ENCODE measurements at regions not wholly inside any gene's neighbourhood (a gene's known extent, or its start where the extent isn't known, plus 50 kb on each side); places are given as distances from the start of the nearest gene placed in this dataset.

DNA sequence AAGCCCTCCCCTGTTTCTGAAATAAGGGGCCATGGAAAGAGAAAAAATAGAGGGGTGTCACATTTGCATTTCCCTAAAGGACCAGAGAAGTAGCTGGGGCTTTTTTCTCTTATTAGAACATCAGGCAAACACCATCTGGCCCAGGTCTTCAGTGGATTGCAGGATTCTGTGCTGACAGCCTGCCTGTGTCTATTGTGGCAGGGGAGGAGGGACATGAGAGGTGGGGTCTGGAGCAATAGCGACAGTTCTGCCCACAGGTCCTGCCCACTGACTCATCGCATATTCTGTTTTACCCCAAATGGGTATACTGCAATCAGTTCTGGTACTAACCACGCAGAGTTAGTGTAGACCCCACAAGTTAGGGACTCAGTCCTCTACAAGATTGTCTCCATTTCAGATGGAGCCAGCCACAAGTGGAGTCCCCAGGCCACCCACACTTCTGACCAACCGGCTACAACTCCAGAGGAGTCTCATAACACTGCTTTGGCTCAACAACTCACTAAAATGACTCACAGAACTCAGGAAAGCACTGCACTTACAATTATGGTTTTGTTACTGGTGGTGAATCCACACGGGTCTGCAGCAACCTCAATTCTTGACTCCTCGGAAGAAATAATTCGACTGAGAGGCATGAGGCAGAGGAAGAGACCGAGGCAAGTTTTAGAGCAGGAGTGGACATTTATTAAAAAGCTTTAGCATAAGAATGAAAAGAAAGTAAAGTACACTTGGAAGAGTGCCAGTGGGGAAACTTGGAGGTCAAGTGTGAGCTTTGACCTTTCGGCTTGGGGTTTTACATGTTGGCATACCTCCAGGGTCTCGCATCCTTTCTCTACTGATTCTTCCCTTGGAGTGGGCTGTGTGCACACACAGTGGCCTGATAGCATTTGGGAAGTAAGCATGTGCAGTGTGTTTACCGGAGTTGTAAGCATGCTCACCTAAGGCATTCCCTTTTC, 146.4 kb upstream of the SPATS2L start:
- no peak overlapping the region for H3K4me3 ChIP-seq (ENCODE audit: low read depth, low read length)
- no peak for DNase-seq (ENCODE audit: low read depth)

DNA sequence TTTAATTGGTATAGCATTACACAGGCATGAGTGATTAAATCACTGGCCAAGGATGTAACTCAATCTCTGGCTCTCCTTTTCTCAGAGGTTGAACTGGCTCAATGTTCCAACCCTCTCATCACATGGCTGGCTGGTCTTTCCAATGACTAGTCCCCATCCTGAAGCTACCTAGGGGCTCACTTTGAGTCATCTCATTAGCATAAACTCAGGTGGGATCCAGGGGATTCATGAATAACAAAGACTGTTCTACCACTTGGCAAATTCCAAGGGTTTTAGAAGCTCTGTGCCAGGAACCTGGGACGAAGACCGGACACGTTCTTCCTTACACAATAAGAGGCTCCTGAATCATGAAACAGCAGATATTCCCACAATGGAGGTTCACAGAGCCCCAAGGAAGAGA, 145.0 kb upstream of the SPATS2L start:
- no peak for DNase-seq (ENCODE audit: low read depth)

DNA sequence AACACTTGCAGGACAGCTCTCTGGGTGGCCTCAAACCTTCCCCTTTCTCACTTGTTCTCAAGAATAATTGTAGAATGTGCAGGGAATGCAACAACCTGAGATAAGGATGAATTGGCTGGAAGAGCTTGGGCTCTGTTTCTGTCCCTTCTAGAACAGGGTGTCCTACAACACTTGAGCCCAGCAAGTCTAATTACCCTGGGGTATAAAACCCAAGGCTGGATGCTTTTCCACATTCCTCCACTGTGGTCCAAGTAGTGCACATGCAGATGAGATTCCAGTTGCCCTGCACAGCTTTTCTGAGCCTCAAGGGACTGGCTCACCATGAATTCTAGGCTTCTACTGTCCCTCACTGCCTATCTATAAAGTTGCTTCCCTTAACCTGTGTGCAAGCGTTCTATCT, 140.8 kb upstream of the SPATS2L start:
- no peak overlapping the region for H3K4me3 ChIP-seq (ENCODE audit: low read depth, low read length)

More for the DNA sequence above, 145.0 kb upstream of the SPATS2L start:
- no peak overlapping the region for H3K4me3 ChIP-seq (ENCODE audit: low read depth, low read length)

DNA sequence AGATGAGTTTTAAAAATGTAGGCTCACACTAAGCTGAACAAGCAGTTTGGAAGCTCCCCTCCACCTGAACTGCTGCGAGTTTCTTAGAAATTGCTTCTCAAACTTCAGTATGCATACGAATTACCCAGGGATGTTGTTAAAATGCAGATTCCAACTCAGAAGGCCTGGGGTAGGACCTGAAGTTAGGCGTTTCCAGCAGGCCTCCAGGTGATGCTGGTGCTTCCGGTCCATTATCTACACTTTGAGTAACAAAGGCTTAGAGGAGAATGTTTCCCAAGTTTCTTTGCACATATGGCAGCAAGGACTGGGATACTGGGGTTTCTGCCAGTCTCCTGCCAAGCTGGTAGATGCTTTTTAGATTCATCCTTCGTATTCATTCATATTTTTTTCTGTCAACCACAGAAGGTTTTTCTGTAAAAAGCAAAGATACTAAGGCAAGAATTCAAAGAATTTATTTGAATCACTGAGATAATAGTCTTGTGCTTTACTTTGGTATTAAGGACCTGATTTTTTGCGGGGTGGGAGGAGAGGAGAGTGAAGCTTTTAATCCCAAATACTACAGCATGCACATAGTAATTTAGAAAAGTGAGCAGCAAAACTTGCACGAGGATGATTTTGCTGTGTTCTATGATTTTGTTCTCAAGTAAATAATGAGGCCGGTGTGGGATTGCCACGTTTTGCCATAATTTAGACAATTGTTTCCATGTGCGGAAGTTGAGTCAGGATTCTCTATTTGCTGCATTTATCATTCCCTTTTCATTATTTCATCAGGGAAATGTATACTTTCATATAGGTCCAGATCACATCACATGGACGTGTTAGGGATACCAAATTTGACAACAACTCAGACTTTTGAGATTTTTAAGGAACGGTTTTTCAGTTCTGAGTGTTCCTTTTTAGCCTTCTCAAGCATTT, 137.6 kb upstream of the SPATS2L start:
- DNase-seq (ENCODE audit: low read depth), result no peak
- no peak overlapping the region for H3K4me3 ChIP-seq (ENCODE audit: low read depth, low read length)

More for the DNA sequence above, 140.8 kb upstream of the SPATS2L start:
- no peak for DNase-seq (ENCODE audit: low read depth)

DNA sequence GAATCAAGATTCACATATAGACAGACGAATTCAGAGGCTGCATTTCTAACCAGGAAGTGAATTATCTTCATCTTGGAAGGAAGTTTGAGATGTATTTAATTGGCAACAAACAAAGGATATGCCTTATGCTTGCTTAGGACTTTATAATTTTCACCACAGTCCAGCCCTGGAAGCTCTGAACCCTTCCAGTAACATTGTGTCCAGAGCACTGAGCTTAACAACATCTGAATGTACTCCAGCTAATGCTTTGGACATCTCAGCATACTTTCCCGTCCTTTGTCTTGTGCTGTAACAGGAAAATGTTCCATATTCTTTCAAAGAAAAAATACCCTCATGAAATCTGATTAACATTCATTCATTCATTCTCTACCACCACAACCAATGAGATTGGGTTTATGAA, 136.3 kb upstream of the SPATS2L start:
- H3K4me3 ChIP-seq (ENCODE audit: low read depth, low read length), result no peak overlapping the region
- no peak for DNase-seq (ENCODE audit: low read depth)

DNA sequence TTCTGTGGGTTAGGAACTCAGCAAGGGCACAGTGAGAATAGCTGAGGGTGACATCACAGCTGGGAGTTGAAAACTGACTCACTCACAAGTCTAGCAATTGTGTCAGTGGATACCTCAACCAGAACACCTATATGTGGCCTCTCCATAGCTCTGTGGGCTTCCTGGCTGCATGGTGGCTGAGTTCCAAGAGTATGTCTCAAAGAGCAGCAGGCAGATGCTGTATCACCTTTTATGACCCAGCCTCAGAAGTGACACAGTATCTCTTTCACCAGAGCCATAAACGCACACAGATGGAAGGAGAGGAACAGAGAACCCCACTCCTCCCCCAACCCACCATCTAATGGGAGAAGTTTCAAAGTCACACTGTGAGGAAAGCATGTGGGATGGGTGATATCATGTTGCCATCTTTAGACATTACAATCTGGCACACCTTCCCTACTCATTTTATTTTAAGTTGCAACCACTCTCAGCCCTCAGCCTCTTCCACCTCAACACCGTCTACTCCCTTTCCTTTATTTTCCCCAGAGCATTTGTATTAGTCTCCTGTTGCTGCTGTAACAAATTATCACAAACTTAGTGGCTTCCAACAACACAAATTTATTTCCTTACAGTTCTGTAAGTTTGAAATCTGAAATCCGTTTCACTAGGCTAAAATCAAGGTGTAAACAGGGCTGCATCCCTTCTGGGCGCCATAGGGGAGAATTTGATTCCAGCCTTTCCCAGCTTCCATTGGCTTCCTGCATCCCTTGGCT, 134.6 kb upstream of the SPATS2L start:
- H3K4me3 ChIP-seq (ENCODE audit: low read depth, low read length), result no peak overlapping the region
- peak; percentile 98 for DNase-seq (ENCODE audit: low read depth)

DNA sequence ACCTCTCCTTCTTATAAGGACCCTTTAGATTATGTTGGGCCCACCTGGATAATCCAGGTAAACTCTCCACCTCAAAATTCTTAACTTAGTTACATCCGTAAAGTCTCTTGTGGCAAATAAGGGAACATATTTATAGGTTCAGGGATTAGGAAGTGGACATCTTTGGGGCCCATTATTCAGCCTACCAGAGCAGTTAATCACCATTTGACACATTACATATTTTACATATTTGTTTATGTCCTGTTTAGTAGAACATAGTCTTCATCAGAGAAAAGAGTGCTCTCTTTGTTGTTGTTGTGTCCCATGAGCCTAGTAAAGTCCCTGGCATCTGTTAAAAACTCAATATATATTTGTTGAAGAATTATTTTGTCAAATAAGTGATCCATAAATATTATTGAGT, 134.0 kb upstream of the SPATS2L start:
- no peak for DNase-seq (ENCODE audit: low read depth)

DNA sequence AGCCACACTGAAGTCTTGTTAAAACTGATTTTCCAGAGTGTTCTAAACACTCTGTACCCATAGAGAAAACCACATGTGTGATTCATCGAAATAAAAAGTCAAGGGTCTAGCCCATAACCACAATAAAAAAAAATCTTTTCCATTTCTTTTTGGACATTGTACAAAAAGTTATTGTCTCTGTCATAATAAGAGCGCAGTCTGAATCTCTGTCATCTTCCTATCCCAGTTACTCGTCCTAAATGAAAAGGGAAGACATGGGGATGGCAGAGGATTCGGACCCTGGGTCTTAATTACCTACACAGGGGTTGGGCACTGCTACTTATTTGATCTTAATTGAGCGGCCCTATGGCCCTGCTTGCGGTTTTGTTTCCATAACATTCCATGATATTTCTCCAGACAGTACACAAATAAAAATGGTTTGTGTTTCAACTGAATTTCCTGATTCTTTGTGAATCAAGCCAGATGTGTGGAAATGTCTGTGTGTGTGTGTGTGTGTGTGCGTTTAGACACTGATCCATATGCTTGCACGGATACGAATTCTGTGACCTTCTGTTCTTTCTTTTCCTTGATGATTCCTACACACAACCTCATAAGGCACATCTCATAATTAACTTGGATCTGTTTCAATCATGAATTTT, 133.4 kb upstream of the SPATS2L start:
- H3K4me3 ChIP-seq (ENCODE audit: low read depth, low read length), result no peak overlapping the region
- DNase-seq (ENCODE audit: low read depth), result peak; percentile 93

More for the DNA sequence above, 134.0 kb upstream of the SPATS2L start:
- H3K4me3 ChIP-seq (ENCODE audit: low read depth, low read length), result no peak overlapping the region

DNA sequence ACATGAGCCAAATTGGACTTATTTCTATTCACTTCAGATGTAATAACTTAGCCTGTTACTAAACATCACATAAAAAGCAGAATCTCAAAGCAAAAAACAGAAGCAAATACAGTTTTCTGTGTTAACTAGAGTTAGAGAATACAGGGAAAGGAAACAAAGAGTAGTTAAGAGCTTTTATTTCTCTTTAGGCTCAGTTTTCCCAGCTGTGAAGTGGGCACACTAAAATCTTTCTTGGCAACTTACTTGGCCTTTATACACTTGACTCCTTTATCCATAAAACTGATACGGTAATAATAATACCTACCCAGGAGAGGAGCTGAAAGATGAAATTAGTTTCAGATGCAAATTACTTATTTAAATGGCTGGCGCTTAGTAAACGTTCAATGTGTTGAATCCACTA, 132.8 kb upstream of the SPATS2L start:
- DNase-seq (ENCODE audit: low read depth), result no peak
- H3K4me3 ChIP-seq (ENCODE audit: low read depth, low read length), result no peak overlapping the region

DNA sequence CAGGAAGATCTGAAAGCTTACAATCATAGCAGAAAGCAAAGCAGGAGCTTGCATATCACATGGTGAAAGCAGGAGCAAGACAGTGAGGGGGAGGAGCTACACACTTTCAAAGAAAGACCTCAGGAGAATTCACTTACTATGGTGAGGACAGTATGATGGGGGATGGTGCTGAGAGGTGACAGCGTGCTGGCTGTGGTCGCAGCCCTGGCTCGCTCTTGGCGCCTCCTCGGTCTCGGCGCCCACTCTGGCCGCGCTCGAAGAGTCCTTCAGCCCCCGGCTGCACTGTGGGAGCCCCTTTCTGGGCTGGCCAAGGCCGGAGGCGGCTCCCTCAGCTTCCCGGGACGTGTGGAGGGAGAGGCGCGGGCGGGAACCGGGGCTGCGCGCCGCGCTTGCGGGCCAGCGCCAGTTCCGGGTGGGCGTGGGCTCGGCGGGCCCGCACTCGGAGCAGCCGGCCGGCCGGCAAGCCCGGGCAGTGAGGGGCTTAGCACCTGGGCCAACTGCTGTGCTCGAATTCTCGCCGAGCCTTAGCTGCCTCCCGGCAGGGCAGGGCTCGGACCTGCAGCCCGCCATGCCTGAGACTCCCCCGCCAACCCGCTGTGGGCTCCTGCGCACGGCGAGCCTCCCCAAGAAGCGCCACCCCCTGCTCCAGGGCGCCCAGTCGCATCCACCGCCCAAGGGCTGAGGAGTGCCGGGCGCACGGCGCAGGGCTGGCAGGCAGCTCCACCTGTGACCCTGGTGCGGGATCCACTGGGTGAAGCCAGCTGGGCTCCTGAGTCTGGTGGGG, 131.9 kb upstream of the SPATS2L start:
- DNase-seq (ENCODE audit: low read depth), result no peak
- no peak overlapping the region for H3K4me3 ChIP-seq (ENCODE audit: low read depth, low read length)

DNA sequence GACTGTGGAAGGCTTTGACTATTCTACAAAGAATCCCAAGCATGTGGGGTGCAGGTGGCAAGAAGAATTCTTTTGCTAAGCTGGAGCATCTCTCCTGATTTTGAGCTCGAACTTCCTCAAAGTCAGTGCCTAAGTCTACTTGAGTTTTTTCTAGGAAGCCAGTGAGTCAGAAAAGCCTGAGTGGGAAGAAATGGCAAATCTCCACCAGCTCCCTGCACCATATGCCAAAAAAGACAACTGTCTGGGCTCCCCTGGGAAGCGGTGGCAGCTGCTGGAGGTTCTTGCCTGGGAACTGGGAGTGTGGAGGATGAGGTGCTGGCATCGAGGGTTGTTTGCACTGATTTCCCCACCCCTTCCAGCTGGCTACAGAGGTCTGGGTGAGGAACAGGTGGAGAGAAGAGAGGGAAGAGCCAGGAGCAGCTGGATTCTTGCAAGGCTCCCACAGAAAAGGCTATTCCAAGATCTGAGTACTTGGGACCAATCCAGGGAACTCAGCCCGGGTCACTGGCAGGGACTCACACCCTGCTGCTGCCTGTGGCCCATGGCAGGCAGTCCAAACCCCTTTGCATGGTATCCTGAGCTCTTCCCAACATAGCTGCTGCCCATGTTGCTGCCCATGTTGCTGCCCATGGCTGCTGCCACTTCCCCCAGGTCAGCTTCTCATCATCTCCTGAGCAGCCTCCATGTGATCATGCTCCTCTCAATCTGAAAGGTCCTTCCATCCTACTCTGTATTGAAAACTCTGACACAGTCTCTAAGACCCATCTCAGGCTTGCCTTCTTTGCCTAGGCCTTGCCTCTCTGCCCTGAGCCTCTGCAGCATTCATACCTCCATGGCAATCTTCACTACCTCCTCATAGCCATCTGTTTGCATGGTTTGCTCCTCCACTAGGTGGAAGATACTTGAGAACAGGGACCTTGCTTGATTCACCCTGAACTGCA, 128.3 kb upstream of the SPATS2L start:
- DNase-seq (ENCODE audit: low read depth), result peak; percentile 80

DNA sequence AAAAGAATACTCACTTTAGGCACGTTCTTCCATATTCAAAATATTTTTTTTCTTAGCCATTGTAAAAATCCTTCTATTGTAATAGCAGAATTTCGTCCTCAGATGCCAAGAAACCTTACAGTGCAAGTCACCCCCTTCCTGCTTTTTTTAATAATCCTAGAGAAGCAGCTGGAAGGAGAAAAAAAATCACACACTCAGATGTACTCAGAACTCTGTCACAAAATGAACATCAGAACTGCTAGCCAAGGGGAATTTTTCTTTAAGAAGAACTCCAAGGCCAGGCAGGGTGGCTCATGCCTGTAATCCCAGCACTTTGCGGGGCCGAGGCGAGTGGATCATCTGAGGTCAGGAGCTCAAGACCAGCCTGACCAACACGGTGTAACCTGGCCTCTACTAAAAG, 127.3 kb upstream of the SPATS2L start:
- no peak overlapping the region for H3K4me3 ChIP-seq (ENCODE audit: low read depth, low read length)
- no peak for DNase-seq (ENCODE audit: low read depth)

More for the DNA sequence above, 128.3 kb upstream of the SPATS2L start:
- H3K4me3 ChIP-seq (ENCODE audit: low read depth, low read length), result no peak overlapping the region

DNA sequence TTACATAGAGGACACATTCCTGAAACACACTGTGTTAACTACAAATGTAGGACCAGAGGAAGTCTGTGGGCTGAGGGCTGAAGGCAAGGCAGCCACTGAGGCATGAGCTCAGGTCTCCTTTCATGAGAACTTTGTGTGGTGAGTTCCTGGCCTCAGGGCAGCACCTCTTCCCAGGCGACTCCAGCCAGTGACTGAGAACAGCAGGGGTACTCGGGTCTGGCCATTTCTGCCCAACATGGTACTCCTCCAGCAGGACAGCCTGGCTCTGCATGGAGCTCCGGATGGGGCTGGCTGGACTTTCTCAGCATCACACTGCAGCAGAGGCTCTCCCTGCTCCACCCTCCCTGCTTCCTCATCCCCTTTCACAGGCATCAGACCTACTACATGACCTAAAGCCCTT, 125.5 kb upstream of the SPATS2L start:
- H3K4me3 ChIP-seq (ENCODE audit: low read depth, low read length), result no peak overlapping the region
- DNase-seq (ENCODE audit: low read depth), result no peak

DNA sequence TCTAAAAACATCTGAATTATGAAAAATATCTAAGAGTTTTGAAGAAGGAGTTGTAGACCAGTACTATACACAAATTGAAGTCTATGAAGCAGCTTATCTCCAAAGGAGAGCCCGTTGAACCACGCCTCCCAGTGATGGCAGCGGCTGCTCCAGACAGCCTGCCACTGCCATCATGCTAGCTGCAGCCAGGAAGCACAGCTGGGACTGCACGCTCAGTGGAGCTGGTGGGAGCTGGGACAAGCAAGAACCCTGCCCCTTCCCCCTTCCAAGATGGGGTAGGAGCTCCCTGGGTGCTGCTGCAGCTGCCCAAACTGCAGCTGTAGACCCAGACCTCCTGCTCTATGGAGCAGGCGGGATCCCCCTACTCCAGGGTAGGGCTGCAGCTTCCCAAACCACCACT, 124.7 kb upstream of the SPATS2L start:
- no peak for DNase-seq (ENCODE audit: low read depth)
- no peak overlapping the region for H3K4me3 ChIP-seq (ENCODE audit: low read depth, low read length)

DNA sequence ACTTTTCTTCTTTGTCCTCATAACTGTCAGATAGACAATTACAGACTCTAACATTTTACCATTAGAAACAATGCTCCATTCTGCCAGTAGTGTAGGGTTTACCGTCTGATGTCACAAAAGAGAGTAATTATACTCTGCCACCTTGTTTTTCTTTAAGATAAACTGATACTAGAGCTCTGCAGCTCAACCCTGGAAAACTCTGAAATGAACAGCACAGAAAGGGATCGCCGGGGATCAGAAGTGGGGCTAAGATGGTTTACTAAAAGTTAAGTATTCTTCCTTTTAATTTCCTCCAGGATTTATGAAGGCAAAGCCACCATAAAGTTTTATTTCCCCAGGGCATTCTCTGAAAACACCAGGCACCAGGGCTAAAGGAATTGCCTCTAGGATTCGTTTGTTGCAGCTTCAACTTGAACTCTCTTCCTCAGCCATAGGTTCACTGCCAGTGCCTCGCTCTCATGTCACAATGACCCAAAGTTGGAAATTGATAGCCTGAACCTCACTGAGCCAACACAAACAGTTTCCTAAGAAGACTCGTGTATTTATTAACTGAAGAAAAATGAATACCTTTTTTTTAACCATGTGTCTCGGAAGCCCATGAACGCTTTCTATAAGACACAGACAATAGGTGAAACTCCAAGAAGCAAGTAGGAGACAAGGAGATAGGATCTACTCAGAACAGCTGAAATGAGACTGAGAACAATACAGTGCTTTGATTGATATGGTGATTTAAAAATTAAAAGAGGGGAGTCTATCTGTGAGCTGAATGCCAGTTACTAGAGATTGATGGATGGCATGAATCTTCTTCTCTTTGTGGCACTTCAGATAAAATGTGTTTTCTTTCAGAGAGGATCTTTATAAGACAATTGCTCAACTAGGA, 121.5 kb upstream of the SPATS2L start:
- no peak overlapping the region for H3K4me3 ChIP-seq (ENCODE audit: low read depth, low read length)
- no peak for DNase-seq (ENCODE audit: low read depth)

DNA sequence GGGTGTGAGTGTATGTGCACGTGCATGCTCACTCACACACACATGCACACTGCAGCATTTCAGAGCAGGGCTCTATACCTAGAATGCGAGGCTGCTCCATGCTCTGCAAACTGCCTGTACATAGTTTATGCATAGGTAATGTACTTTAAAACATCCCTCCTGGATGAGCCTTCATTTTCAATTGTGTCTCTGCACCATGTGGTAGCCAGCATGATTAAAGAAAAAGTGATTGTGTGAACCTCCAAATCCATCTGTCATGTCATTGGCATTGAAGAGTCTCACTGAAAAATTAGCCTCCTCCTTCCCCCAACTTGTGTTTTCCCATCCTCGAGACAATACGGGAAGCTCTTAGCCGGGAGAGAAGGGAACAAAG, 120.9 kb upstream of the SPATS2L start:
- no peak for DNase-seq (ENCODE audit: low read depth)
- no peak overlapping the region for H3K4me3 ChIP-seq (ENCODE audit: low read depth, low read length)

All from skeletal muscle cell (primary cell).